Kidney capillary endothelial cell (primary cell): ENCODE measurements at regions not wholly inside any gene's neighbourhood (a gene's known extent, or its start where the extent isn't known, plus 50 kb on each side); places are given as distances from the start of the nearest gene placed in this dataset.
"Not testable (repeated sequence)": the region's sequence is repeated elsewhere in the genome, so short reads cannot be mapped to it uniquely, and the experiment has no call there.

Experiments used
- DNase-seq: peaks from one replicate; pipeline ENCODE4 v3.0.0-alpha.2; 2018; ENCODE audit warnings: low spot score

DNA sequence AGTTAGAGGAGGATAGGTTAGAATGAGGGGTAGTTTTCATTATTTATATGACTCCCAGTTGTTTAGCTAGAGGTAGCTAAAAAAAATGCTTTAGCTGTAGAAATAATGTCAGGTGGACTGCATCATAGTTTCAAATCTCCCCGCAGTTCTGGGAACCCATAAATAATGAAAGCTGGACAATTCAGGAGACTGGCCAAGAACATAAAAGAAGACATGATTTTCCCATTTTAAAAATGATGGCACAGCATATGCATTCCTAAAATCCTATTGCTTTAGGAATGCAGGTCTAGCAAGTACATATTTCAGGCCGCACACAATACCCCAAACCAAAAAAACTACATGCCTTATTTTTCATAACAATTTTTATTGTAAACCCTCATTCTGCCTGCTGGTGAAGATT lies 143.3 kb downstream of the CTH start:
- DNase-seq: no peak

- DNase-seq: no peak
These were observed 145.5 kb downstream of the CTH start for GRCh38 chr1:70556541-70556940.

DNA sequence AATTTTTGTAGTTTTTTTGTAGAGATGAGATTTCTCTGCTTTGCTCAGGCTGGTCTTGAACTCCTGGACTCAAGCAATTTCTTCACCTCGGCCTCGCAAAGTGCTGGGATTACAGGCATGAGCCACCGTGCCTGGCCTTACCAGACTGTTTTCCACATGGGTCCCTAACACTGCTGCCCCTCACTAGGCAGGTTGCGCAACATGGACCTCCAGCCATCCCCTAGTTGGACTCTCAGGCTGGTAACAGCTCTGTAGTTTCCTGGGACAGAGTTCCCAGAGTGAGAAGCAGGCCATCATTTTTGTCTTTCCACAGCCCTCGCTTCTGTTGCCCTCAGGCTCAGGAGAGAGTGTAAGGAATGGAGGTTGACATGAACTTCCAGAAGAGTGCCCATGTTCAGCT lies 156.1 kb downstream of the CTH start:
- DNase-seq: no peak

- no peak for DNase-seq
These were observed 160.1 kb downstream of the CTH start for GRCh38 chr1:70571191-70571590.

DNA sequence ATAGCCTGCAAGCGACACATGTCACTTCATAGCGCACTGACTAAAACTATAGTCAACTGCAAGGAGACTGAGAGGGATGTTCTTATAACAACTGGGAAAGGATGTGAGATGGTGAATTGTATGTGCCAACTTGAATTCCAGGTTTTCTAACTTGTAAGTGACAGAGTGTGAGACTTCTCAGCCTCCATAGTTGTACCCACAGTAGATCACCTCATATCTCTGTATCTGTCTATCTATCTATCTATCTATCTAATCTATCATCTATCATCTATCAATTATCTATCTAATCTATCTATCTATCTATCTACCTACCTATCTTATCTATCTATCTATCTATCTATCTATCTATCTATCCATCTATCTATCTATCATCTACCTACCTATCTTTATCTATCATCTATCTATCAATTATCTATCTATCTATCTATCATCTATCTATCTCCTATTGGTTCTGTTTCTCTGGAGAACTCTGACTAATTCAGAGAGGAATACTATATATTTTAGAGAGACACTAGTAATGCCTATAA lies 162.3 kb downstream of the CTH start:
- no peak for DNase-seq

GRCh38 chr1:70581661-70582060 lies 170.6 kb downstream of the CTH start:
- no peak for DNase-seq

DNA sequence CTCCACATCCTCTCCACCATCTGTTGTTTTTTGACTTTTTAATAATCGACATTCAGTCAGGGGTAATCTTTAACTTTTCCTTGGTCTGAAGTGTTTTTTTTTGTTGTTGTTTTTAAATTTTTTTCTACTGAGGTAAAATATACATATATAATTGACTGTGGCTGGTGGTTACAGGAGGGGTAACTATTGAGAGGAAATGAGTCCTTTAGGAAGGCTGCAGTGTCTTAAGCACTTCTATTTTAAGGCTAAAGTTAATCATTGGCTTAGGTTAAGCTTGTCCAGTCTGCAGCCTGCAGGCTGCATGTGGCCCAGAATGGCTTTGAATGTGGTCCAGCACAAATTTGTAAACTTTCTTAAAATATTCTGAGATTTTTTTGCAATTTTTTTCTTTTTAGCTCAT lies 172.5 kb downstream of the CTH start:
- DNase-seq: no peak

DNA sequence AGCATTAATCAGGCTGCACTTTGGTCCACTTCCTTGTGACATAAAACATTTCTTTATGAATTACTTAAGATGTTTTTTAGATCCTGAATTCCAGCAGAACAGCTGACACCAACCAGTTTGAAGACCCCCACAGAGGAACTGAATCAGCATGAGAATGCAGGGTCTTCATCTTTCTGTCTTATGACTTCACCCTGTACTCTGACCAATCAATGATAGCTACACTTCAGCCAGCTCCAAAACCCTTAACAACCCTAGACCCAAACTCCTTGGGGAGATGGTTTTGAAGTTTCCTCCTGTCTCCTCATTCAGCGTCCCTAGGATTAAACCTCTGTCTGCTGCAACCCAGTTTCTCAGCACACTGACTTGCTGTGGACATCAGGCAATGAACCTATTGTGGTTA lies 175.0 kb downstream of the CTH start:
- DNase-seq: no peak

- no peak for DNase-seq
These were observed 176.9 kb downstream of the CTH start for GRCh38 chr1:70587872-70588366.

- DNase-seq: not testable (repeated sequence)
These were observed 182.5 kb downstream of the CTH start for GRCh38 chr1:70593551-70593950.

DNA sequence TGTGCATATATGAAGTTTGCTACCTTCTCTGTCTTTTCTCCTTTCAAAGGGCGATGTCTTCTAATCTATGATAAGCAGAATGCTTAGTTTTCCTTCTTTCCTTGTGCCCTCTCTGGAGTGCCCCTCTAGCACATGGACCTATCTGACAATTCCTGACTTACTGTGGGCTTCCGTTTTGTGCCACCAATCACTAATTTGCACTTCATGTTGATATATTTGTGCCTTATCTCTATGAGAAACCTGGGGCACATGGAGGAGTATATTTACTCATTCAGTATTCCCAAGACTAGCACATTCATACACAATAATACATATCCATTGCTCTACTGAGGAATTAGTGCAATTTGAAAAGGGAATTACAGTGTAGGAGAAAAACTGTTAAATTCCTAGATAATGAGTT lies 197.7 kb downstream of the CTH start:
- DNase-seq: no peak

- DNase-seq: not testable (repeated sequence)
These were observed 199.1 kb downstream of the CTH start for GRCh38 chr1:70610164-70610563.

DNA sequence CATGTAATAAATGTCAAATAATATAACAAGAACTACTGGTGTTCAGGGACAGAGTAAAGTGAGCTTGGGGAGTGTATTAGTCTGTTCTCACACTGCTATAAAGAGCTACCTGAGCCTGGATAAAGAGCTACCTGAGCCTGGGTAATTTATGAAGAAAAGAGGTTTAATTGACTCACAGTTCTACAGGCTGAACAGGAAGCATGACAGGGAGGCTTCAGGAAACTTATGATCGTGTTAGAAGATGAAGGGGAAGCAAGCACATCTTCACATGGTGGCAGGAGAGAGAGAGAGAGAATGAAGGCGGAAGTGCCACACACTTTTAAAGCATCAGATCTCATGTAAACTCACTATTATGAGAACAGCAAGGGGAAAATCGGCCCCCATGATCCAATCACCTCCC lies 205.9 kb downstream of the CTH start:
- no peak for DNase-seq

GRCh38 chr1:70617728-70618127 lies 206.7 kb downstream of the CTH start:
- no peak for DNase-seq

GRCh38 chr1:70627910-70628309 lies 216.8 kb downstream of the CTH start:
- DNase-seq: no peak

DNA sequence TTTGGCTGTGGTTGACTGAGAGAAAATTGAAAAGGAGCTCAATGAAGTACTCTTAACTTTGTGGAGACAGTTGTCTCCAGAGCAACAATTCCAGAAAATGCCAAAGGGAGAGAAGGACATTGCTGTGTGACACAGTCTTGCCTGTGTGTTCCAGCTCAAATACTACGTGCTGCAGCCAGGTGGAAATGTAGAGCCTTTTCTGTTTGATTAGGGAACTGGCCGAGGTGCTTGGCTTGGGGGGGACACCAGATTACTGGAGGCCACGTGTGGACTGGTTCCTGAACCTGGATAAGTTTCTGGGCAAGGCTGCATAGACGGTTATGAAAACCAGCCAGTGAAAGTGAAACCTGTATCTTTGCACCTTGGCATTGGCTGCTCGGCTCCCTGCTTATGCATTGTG lies 217.9 kb downstream of the CTH start:
- no peak for DNase-seq

GRCh38 chr1:70633004-70633403 lies 221.9 kb downstream of the CTH start:
- DNase-seq: no peak

GRCh38 chr1:70635868-70636267 lies 224.8 kb downstream of the CTH start:
- DNase-seq: no peak

DNA sequence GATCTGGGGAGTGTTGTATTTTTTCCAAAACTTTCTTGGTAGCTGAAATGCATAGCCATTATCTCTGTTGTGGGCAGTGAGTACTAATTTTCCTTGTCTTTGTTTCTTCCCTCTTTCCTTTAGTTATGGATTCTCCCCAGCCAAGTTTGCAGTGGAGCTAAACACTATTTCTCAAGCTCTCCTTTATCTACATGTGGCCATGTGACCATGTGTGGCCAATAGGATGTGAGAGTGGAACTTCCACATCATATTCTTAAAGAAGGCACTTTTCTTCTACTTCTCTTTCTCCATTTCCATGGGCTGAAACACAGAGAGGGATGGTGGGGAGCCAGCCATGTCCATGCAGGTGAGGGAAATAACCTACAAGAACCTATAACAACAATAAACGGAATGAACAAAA lies 230.8 kb downstream of the CTH start:
- DNase-seq: no peak

DNA sequence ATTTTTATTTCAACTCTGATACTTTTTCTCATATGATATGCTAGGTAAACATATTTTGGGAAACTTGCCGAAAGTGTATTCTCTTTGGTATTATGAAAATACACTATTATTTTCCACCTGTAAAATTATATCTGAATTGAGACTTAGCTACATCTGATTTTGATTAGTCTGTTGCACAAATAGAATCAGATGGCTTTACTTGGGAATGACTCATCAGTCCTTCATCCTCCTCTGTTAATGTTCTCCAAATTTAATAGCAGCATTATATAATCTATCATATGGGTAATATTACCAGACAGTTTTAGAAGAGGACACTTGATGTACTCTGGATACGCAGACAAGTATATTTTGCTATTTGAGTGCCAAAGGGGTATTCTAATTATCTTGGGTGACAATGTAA lies 245.3 kb downstream of the CTH start:
- no peak for DNase-seq

DNA sequence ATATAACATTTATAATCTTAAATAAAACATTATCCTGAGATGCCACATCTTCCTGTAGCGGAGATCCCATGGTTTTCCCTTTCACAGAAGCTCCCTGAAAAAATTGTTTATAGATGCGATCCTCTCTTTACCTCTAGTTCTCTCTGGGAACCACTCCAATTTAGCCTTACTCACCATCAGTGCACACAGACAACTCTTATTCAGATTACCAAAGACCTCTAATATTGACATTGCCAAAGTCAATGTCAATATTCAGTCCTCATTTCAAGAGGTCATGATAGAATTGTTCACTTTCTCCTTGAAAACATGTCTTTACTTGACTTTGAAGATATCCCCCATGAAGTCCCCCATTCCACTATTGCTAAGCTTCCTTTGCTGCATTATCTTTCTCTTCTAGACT lies 248.8 kb downstream of the CTH start:
- DNase-seq: no peak

DNA sequence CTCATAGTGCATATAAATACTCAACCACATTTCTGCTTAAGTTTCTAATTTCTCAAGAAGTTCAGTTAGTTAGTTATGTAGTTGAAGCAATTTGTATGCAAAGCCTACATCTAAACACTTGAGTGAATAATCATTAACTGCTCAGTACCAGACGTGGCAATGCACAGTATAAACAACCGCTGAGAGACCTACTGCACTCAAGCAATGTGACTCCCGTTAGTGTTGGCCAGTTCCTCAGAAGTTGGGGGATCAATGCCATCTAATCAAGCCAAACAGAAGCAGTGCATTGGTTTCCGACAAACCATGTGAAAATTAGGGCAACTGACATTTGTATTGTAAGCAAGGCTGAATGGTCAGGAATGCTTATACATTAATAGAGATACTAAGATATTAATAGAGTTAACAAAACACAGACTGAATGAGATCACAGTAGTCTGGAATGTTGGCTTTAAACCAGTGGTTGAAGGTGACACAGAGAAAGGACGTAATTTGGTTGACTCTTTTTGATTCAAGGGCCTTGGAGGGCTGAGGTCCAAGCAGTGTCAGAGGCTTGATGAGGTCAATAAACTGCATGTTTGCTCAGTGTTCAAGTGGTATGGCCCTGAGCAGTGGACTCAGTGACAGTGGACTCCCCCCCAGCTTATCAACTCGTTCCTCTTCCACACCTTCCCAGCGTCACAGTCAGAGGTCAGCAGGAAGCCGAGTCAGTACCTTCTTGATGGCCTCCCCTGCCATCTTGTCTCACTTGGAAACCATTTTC lies 255.5 kb downstream of the CTH start:
- no peak for DNase-seq

- DNase-seq: no peak
These were observed 256.6 kb downstream of the CTH start for GRCh38 chr1:70667494-70668170.

GRCh38 chr1:70671006-70671405 lies 259.9 kb downstream of the CTH start:
- no peak for DNase-seq
